ENCODE measurements at regions not wholly inside any gene's neighbourhood (a gene's known extent, or its start where the extent isn't known, plus 50 kb on each side); places are given as distances from the start of the nearest gene placed in this dataset.

GRCh38 chr22:40111451-40111850 lies 66.3 kb upstream of the TNRC6B start:
- no peak for DNase-seq
- WGBS (ENCODE audit: insufficient coverage) = 0% methylated on average over 1 of the region's 2 CpGs
- Histone ChIP-seq H3K36me3 (replicated peaks in 1 of 2; ENCODE audit: control insufficient read depth in 1 of 2, insufficient read depth in 2 of 2, low read length in 2 of 2) (no peaks in the 10 kb centered on the region), H3K27ac (ENCODE audit: low read depth in 1 of 2, low read length in 2 of 2) (no peak overlapping the region), H3K9ac (ENCODE audit: insufficient read depth, low read length, poor library complexity, severe bottlenecking) (no peak overlapping the region), H2AFZ (ENCODE audit: insufficient read depth, low read depth, low read length, poor library complexity, severe bottlenecking) (no peak overlapping the region), H3K9me3 (replicated peaks in 1 of 2; ENCODE audit: control insufficient read depth in 1 of 2, insufficient read depth in 1 of 2, low read length in 2 of 2) (no peaks in the 10 kb centered on the region), H3K27me3 (ENCODE audit: control insufficient read depth in 2 of 2, insufficient read depth in 2 of 2, low read length in 2 of 2) (no peaks in the 10 kb centered on the region), H4K20me1 (ENCODE audit: insufficient read depth, low read length) (peaks cover 99% of the 10 kb centered on the region), H3K4me3 (replicated peaks in 1 of 3; ENCODE audit: low read depth in 2 of 3, low read length in 3 of 3) (no peak overlapping the region), H3K4me2 (replicated peaks; ENCODE audit: extremely low read depth, low read length, poor library complexity, severe bottlenecking) (no peak overlapping the region), H3K4me1 (ENCODE audit: control insufficient read depth in 1 of 2, insufficient read depth in 2 of 2, low read length in 2 of 2) (peaks cover 6 to 18% of the 10 kb centered on the region in 2 donors), H3K79me2 (ENCODE audit: insufficient read depth, low read length) (peaks cover 80% of the 10 kb centered on the region)
- Mint-ChIP-seq H3K27ac (peak overlapping the region in 1 of 7 donors; percentile 10), H3K4me1 (peaks cover 43% of the 10 kb centered on the region), H3K27me3 (ENCODE audit: low read depth in 3 of 3) (peaks cover 0 to 2% (median 0%) of the 10 kb centered on the region in 3 donors), H3K9me3 (no peaks in the 10 kb centered on the region), H3K4me3 (no peak overlapping the region), H3K36me3 (peaks cover 2 to 3% of the 10 kb centered on the region in 2 donors)
- intact Hi-C loops (cut with micrococcal nuclease) = no loop called here
- TF ChIP-seq, protein P1, sequence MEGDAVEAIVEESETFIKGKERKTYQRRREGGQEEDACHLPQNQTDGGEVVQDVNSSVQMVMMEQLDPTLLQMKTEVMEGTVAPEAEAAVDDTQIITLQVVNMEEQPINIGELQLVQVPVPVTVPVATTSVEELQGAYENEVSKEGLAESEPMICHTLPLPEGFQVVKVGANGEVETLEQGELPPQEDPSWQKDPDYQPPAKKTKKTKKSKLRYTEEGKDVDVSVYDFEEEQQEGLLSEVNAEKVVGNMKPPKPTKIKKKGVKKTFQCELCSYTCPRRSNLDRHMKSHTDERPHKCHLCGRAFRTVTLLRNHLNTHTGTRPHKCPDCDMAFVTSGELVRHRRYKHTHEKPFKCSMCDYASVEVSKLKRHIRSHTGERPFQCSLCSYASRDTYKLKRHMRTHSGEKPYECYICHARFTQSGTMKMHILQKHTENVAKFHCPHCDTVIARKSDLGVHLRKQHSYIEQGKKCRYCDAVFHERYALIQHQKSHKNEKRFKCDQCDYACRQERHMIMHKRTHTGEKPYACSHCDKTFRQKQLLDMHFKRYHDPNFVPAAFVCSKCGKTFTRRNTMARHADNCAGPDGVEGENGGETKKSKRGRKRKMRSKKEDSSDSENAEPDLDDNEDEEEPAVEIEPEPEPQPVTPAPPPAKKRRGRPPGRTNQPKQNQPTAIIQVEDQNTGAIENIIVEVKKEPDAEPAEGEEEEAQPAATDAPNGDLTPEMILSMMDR (IDR thresholded peaks at IDR 0.05) = no peak

- no peaks in the 10 kb centered on the region for H3K9me3 ChIP-seq (replicated peaks in 1 of 2; ENCODE audit: control insufficient read depth in 1 of 2, insufficient read depth in 1 of 2, low read length in 2 of 2)
- H2AFZ ChIP-seq (ENCODE audit: insufficient read depth, low read depth, low read length, poor library complexity, severe bottlenecking) = no peak overlapping the region
- no peak overlapping the region for H3K27ac Mint-ChIP-seq
- no peak overlapping the region for H3K4me2 ChIP-seq (replicated peaks; ENCODE audit: extremely low read depth, low read length, poor library complexity, severe bottlenecking)
- H3K36me3 ChIP-seq (replicated peaks in 1 of 2; ENCODE audit: control insufficient read depth in 1 of 2, insufficient read depth in 2 of 2, low read length in 2 of 2) = no peaks in the 10 kb centered on the region
- TF ChIP-seq, protein P1 (IDR thresholded peaks at IDR 0.05) = no peak
- peaks cover 35% of the 10 kb centered on the region for H3K4me1 Mint-ChIP-seq
- no peak overlapping the region for H3K27ac ChIP-seq (ENCODE audit: low read depth in 1 of 2, low read length in 2 of 2)
- peaks cover 99% of the 10 kb centered on the region for H4K20me1 ChIP-seq (ENCODE audit: insufficient read depth, low read length)
- H3K4me1 ChIP-seq (ENCODE audit: control insufficient read depth in 1 of 2, insufficient read depth in 2 of 2, low read length in 2 of 2) = peaks cover 6 to 7% of the 10 kb centered on the region in 2 donors
- H3K27me3 ChIP-seq (ENCODE audit: control insufficient read depth in 2 of 2, insufficient read depth in 2 of 2, low read length in 2 of 2) = no peaks in the 10 kb centered on the region
- H3K4me3 ChIP-seq (replicated peaks in 1 of 3; ENCODE audit: low read depth in 2 of 3, low read length in 3 of 3) = no peak overlapping the region
- intact Hi-C loops (cut with micrococcal nuclease) = no loop called here
- DNase-seq = no peak
- H3K36me3 Mint-ChIP-seq = peaks cover 2 to 3% of the 10 kb centered on the region in 2 donors
- WGBS (ENCODE audit: insufficient coverage) = 93% methylated on average over 2 of the region's 3 CpGs
- no peak overlapping the region for H3K9ac ChIP-seq (ENCODE audit: insufficient read depth, low read length, poor library complexity, severe bottlenecking)
- H3K27me3 Mint-ChIP-seq (ENCODE audit: low read depth in 3 of 3) = no peaks in the 10 kb centered on the region
- peaks cover 72% of the 10 kb centered on the region for H3K79me2 ChIP-seq (ENCODE audit: insufficient read depth, low read length)
- H3K9me3 Mint-ChIP-seq = no peaks in the 10 kb centered on the region
- no peak overlapping the region for H3K4me3 Mint-ChIP-seq
Observed at GRCh38 chr22:40112595-40112994, 65.1 kb upstream of the TNRC6B start.
